ENCODE measurements at regions not wholly inside any gene's neighbourhood (a gene's known extent, or its start where the extent isn't known, plus 50 kb on each side); places are given as distances from the start of the nearest gene placed in this dataset.

DNA sequence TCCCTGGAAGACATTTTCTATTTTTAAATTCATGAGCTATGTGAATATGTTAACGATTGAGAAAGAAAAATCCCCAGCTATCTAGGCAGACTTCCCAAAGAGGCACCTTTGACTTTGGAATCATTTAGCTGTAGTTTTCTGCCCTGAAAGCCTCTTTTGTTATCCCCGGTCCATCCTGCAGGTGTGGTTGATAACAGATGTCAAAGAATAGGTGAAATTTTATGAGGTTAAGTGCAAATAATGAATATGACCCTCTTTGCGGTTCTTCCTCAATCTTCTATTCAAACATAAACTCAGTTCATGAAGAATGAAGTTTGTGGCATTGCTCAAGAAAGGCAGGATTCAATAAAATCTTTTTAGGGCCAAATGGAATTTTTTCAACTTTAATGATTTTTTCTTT is 51.6 kb upstream of the ATP8B1 start:
- TF ChIP-seq, protein P1, sequence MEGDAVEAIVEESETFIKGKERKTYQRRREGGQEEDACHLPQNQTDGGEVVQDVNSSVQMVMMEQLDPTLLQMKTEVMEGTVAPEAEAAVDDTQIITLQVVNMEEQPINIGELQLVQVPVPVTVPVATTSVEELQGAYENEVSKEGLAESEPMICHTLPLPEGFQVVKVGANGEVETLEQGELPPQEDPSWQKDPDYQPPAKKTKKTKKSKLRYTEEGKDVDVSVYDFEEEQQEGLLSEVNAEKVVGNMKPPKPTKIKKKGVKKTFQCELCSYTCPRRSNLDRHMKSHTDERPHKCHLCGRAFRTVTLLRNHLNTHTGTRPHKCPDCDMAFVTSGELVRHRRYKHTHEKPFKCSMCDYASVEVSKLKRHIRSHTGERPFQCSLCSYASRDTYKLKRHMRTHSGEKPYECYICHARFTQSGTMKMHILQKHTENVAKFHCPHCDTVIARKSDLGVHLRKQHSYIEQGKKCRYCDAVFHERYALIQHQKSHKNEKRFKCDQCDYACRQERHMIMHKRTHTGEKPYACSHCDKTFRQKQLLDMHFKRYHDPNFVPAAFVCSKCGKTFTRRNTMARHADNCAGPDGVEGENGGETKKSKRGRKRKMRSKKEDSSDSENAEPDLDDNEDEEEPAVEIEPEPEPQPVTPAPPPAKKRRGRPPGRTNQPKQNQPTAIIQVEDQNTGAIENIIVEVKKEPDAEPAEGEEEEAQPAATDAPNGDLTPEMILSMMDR (conservative IDR thresholded peaks at IDR 0.05; ENCODE audit: low read length), result no peak
- H3K4me3 ChIP-seq (ENCODE audit: low read length), result no peak overlapping the region
- no peak for DNase-seq (ENCODE audit: low read depth)

DNA sequence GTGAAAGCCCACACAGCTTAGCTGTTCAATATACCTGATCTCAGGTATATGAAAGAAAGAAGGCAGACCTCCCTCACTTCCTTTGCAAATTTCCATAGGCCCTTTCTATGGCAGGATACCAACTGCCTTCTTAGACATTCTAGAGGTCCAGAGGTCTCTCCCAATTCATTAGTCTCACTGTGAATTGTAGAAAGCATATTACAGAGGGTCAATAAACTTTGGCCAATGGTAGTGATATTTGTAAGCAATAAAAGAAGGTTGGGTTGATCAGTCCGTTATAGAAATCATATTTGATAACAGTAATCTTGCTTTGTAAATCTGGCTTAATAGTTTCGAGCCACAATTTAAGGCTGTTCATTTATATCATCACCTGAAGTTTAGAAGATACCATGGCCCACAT is 50.7 kb upstream of the ATP8B1 start:
- TF ChIP-seq, protein P1 (conservative IDR thresholded peaks at IDR 0.05; ENCODE audit: low read length), result no peak
- no peak for DNase-seq (ENCODE audit: low read depth)
- H3K4me3 ChIP-seq (ENCODE audit: low read length), result no peak overlapping the region

- DNase-seq (ENCODE audit: low read depth), result no peak
- H3K4me3 ChIP-seq (ENCODE audit: low read length), result no peak overlapping the region
- TF ChIP-seq, protein P1 (conservative IDR thresholded peaks at IDR 0.05; ENCODE audit: low read length), result no peak
Measured at GRCh38 chr18:57853133-57853532, 50.0 kb upstream of the ATP8B1 start.
